Activated naive CD8-positive, alpha-beta T cell treated with anti-CD3 and anti-CD28 coated beads, Interleukin-2, amount 10 ng/mL, durations not matched to agents 7 days and 5 days (primary cell): ENCODE measurements at regions not wholly inside any gene's neighbourhood (a gene's known extent, or its start where the extent isn't known, plus 50 kb on each side); places are given as distances from the start of the nearest gene placed in this dataset.

Source experiments
- ATAC-seq: fragments of 150-1000 bp; cut with Tn5 transposase; one replicate; pipeline ENCODE4 v1.10.0; 2021; ENCODE audit warnings: low read depth, moderate library complexity
- POLR2A ChIA-PET: fragments of 350-600 bp; sonication (Branson Sonifier 250); formaldehyde crosslinking; loops from one replicate; lab custom pipeline; 2021; ENCODE audit warnings: antibody characterized with exemption; lab: Charles Lee
- DNase-seq: peaks from one replicate; pipeline ENCODE4 v3.0.0; 2021
- H3K27ac Mint-ChIP-seq: one replicate; pipeline ENCODE4 v1.8.0; 2022; ENCODE audit warnings: mild to moderate bottlenecking, mixed read lengths
- H3K27me3 Mint-ChIP-seq: one replicate; pipeline ENCODE4 v1.8.0; 2022; ENCODE audit warnings: mild to moderate bottlenecking, moderate library complexity, mixed read lengths
- H3K36me3 Mint-ChIP-seq: one replicate; pipeline ENCODE4 v1.8.0; 2021; ENCODE audit warnings: mild to moderate bottlenecking, mixed read lengths
- H3K4me1 Mint-ChIP-seq: one replicate; pipeline ENCODE4 v1.8.0; 2021; ENCODE audit warnings: mixed read lengths
- H3K4me3 Mint-ChIP-seq: one replicate; pipeline ENCODE4 v1.8.0; 2022; ENCODE audit warnings: mild to moderate bottlenecking, moderate library complexity, mixed read lengths
- H3K9me3 Mint-ChIP-seq: one replicate; pipeline ENCODE4 v1.8.0; 2021; ENCODE audit warnings: mixed read lengths

- Mint-ChIP-seq H3K4me1 (peaks cover 7% of the 10 kb centered on the region), H3K4me3 (no peak overlapping the region), H3K27ac (no peak overlapping the region), H3K36me3 (no peaks in the 10 kb centered on the region), H3K27me3 (peaks cover 2% of the 10 kb centered on the region), H3K9me3 (peaks cover 2% of the 10 kb centered on the region)
- no peak for ATAC-seq
- no peak for DNase-seq
- POLR2A ChIA-PET = no interaction called here
These were observed 78.2 kb downstream of the MSL3 start for GRCh38 chrX:11836284-11836683.

- peaks cover 2% of the 10 kb centered on the region for H3K9me3 Mint-ChIP-seq
- no peak overlapping the region for H3K27ac Mint-ChIP-seq
- no peak for ATAC-seq
- POLR2A ChIA-PET = no interaction called here
- no peak overlapping the region for H3K4me3 Mint-ChIP-seq
- no peak for DNase-seq
- peaks cover 2% of the 10 kb centered on the region for H3K27me3 Mint-ChIP-seq
- H3K36me3 Mint-ChIP-seq = no peaks in the 10 kb centered on the region
- H3K4me1 Mint-ChIP-seq = peaks cover 7% of the 10 kb centered on the region
These were observed 79.4 kb downstream of the MSL3 start for GRCh38 chrX:11837437-11837836.

DNA sequence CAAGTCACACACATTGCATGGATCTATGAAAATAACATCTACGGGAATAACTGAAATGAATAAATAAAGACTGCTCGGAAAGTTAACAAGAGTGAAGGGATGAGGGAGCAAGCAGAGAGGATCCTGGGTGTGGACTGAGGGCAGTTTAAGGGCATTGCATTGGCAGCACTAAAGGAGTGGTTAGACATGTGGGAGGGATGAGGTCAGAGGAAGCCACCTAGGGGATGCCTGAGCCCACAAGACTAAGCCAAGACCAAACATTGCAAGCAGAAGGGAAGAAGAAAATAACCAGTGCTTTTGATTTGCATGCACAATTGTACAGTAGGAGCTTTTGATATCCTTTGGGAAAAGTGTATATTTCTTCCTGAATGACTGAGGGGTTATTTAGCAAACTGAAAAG lies 106.1 kb downstream of the MSL3 start:
- Mint-ChIP-seq H3K27me3 (peaks cover 3% of the 10 kb centered on the region), H3K4me1 (peaks cover 5% of the 10 kb centered on the region), H3K36me3 (no peaks in the 10 kb centered on the region), H3K27ac (no peak overlapping the region), H3K4me3 (no peak overlapping the region), H3K9me3 (no peaks in the 10 kb centered on the region)
- DNase-seq = no peak
- ATAC-seq = peak; percentile 50
- POLR2A ChIA-PET = no interaction called here

GRCh38 chrX:11867610-11868345 lies 109.7 kb downstream of the MSL3 start:
- H3K9me3 Mint-ChIP-seq = no peaks in the 10 kb centered on the region
- ATAC-seq = no peak
- H3K4me1 Mint-ChIP-seq = peaks cover 5% of the 10 kb centered on the region
- H3K36me3 Mint-ChIP-seq = no peaks in the 10 kb centered on the region
- H3K4me3 Mint-ChIP-seq = no peak overlapping the region
- POLR2A ChIA-PET = no interaction called here
- no peak for DNase-seq
- H3K27ac Mint-ChIP-seq = no peak overlapping the region
- H3K27me3 Mint-ChIP-seq = peaks cover 3% of the 10 kb centered on the region

- Mint-ChIP-seq H3K9me3 (no peaks in the 10 kb centered on the region), H3K4me1 (no peaks in the 10 kb centered on the region), H3K27ac (no peak overlapping the region), H3K27me3 (peaks cover 3% of the 10 kb centered on the region), H3K36me3 (no peaks in the 10 kb centered on the region), H3K4me3 (no peak overlapping the region)
- no peak for ATAC-seq
- POLR2A ChIA-PET = no interaction called here
- DNase-seq = no peak
These were observed 112.8 kb downstream of the MSL3 start for GRCh38 chrX:11870789-11871188.

- Mint-ChIP-seq H3K9me3 (no peaks in the 10 kb centered on the region), H3K27ac (no peak overlapping the region), H3K36me3 (peaks cover 1% of the 10 kb centered on the region), H3K27me3 (no peaks in the 10 kb centered on the region), H3K4me1 (no peaks in the 10 kb centered on the region), H3K4me3 (no peak overlapping the region)
- DNase-seq (no peak), ATAC-seq (no peak)
- POLR2A ChIA-PET = no interaction called here
These were observed 123.6 kb downstream of the MSL3 start for GRCh38 chrX:11881485-11882170.

DNA sequence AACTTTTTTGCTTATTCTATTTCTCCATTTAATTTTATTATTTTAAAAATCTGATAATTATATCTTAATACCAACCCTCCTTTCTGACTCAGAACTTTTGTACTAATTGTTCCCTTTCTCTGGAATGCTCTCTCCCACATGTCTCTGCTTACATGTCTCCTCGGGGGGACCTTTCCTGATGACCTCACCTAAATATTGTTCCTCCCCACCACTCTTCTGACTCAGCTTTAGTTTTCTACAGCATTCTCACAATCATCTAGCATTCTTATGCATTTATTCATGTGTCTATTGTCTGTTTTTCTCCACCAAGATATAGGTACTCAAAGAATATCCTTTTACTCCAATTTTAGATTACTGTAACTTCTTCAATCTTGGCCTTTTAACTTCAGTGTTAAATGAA lies 128.7 kb downstream of the MSL3 start:
- H3K27ac Mint-ChIP-seq = no peak overlapping the region
- no peaks in the 10 kb centered on the region for H3K9me3 Mint-ChIP-seq
- H3K4me3 Mint-ChIP-seq = no peak overlapping the region
- ATAC-seq (no peak), DNase-seq (no peak)
- POLR2A ChIA-PET = no interaction called here
- H3K27me3 Mint-ChIP-seq = peaks cover 2% of the 10 kb centered on the region
- peaks cover 1% of the 10 kb centered on the region for H3K36me3 Mint-ChIP-seq
- no peaks in the 10 kb centered on the region for H3K4me1 Mint-ChIP-seq

DNA sequence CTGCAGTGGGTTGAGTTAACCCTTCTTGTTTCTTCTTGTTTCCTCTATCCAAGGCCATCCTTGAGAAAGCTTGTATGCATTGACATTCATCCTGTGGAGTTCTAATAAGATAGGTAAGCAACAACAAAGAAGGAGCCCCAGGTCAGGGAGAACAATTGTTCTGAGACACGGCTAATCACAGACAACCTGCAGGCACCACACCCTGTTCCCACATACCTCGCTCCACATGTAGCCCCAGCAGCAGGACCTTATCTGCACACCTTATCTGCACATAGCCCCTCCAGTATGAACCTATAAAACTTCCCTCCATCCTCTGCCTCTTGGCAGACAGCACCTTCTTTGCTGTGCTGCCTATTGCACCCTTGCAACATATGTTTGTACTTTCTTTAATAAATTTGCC lies 129.1 kb downstream of the MSL3 start:
- no peak for ATAC-seq
- no peaks in the 10 kb centered on the region for H3K9me3 Mint-ChIP-seq
- H3K4me3 Mint-ChIP-seq = no peak overlapping the region
- H3K27me3 Mint-ChIP-seq = peaks cover 2% of the 10 kb centered on the region
- H3K27ac Mint-ChIP-seq = no peak overlapping the region
- H3K4me1 Mint-ChIP-seq = no peaks in the 10 kb centered on the region
- POLR2A ChIA-PET = no interaction called here
- DNase-seq = no peak
- no peaks in the 10 kb centered on the region for H3K36me3 Mint-ChIP-seq

DNA sequence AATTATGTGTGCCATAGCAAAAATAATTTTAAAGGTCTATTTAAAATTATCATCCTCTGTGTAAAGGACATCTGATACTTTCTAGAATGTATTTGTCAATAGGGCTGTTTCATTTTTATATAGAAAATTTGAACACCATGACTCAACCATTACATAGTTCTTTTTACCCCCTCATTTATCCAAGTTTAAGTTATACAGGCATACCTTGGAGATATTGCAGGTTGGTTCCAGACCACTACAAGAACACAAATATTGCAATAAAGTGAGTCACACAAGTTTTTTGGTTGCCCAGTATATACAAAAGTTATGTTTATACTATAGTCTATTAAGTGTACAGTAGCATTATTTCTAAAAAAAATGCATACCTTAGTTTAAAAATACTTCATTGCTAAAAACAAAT lies 130.4 kb downstream of the MSL3 start:
- Mint-ChIP-seq H3K4me1 (no peaks in the 10 kb centered on the region), H3K9me3 (no peaks in the 10 kb centered on the region), H3K27me3 (peaks cover 2% of the 10 kb centered on the region), H3K27ac (no peak overlapping the region), H3K36me3 (no peaks in the 10 kb centered on the region), H3K4me3 (no peak overlapping the region)
- ATAC-seq (no peak), DNase-seq (no peak)
- POLR2A ChIA-PET = no interaction called here

DNA sequence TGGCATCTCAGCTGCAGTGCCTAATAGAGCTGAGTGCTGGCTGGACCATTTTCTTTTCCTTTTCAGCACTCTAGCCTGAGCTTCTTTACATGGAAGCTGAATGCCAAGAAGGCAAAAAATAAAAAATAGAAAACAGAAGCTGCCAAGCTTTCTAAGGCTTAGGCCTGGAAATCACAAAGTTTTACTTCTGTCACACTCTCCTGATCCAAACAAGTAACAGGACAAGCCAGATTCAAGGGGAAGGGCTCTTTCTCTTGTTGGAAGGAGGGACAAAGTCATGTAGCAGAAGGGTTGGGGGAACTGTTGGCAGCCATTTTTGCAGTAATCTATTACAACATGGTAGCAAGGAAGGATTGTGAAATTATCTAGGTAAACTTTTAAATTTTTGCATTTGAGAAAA lies 131.8 kb downstream of the MSL3 start:
- H3K27ac Mint-ChIP-seq = no peak overlapping the region
- H3K4me3 Mint-ChIP-seq = no peak overlapping the region
- ATAC-seq (no peak), DNase-seq (no peak)
- POLR2A ChIA-PET = no interaction called here
- no peaks in the 10 kb centered on the region for H3K36me3 Mint-ChIP-seq
- H3K27me3 Mint-ChIP-seq = peaks cover 2% of the 10 kb centered on the region
- H3K9me3 Mint-ChIP-seq = no peaks in the 10 kb centered on the region
- no peaks in the 10 kb centered on the region for H3K4me1 Mint-ChIP-seq

GRCh38 chrX:11890836-11891514 lies 132.9 kb downstream of the MSL3 start:
- POLR2A ChIA-PET = no interaction called here
- ATAC-seq (no peak), DNase-seq (no peak)
- Mint-ChIP-seq H3K4me3 (no peak overlapping the region), H3K4me1 (no peaks in the 10 kb centered on the region), H3K27me3 (peaks cover 2% of the 10 kb centered on the region), H3K36me3 (no peaks in the 10 kb centered on the region), H3K27ac (no peak overlapping the region), H3K9me3 (no peaks in the 10 kb centered on the region)

DNA sequence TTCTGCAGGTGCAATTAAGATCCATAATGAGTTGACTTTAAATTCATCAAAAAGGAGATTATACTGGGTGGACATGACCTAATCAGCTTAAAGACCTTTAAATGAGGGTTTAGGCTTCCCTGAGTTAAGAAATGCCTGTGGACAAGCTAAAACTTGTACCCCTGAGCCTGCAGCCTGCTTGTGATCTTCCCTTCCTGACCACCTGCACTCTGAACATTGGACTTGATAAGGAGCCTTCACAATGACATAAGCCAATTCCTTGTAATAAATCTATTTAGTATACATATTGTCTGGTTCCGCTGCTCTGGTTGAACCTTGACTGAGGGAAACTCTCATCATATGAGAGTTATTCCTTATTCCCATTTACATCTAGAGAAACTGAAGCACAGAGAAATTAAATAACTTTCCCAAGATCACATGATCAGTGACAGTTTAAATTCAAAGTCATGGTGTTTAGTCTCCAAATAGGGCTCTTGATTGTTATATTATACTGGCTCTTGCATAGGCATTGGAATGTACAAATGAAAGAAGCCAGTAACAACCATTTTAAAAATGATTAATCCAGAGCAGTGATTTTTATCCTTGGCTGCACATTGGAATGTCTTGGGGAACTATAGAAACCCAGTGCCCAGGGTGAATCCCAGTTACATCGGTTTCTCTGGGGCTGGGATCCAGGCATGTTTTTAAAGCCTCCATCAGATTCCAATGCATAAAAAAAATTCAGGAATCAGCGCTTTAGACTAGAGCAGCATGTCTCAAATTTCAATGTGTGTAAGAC lies 136.1 kb downstream of the MSL3 start:
- POLR2A ChIA-PET = no interaction called here
- Mint-ChIP-seq H3K4me1 (no peaks in the 10 kb centered on the region), H3K9me3 (no peaks in the 10 kb centered on the region)

DNA sequence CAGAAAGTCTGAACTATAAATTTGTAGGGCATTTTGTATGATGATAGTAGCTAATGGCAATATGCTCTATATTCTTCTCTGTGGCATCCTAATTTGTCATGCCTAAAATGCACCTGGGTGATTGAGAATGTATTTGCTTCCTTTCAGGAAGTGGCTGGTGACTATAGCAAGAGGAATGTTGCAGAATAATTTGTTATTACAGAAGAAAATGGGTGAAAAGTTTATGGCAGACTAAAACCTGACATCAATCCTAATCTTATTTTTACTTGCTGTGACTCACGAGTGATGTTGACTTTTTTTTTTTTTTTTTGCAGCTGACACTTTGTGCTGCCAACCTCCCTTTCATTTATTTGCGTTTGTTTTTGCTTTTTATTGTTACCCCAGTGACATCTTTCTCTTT lies 141.1 kb downstream of the MSL3 start:
- H3K27me3 Mint-ChIP-seq = no peaks in the 10 kb centered on the region
- no peaks in the 10 kb centered on the region for H3K4me1 Mint-ChIP-seq
- no peak overlapping the region for H3K4me3 Mint-ChIP-seq
- no peaks in the 10 kb centered on the region for H3K36me3 Mint-ChIP-seq
- DNase-seq (no peak), ATAC-seq (no peak)
- H3K9me3 Mint-ChIP-seq = no peaks in the 10 kb centered on the region
- no peak overlapping the region for H3K27ac Mint-ChIP-seq
- POLR2A ChIA-PET = no interaction called here

More for the DNA sequence above, 136.1 kb downstream of the MSL3 start:
- H3K4me3 Mint-ChIP-seq = no peak overlapping the region
- DNase-seq (no peak), ATAC-seq (no peak)
- H3K36me3 Mint-ChIP-seq = no peaks in the 10 kb centered on the region
- no peak overlapping the region for H3K27ac Mint-ChIP-seq
- H3K27me3 Mint-ChIP-seq = no peaks in the 10 kb centered on the region
